Mesendoderm (in vitro differentiated cells): ENCODE measurements at regions not wholly inside any gene's neighbourhood (a gene's known extent, or its start where the extent isn't known, plus 50 kb on each side); places are given as distances from the start of the nearest gene placed in this dataset.

Experiments
- DNase-seq: peaks from one replicate; pipeline ENCODE4 v3.0.0; 2013
- H2AK5ac ChIP-seq: 2 replicates; pipeline ENCODE4 v1.6.1; 2013; ENCODE audit warnings: low read length, inconsistent platforms
- H2BK120ac ChIP-seq: 2 replicates; pipeline ENCODE4 v1.6.1; 2013; ENCODE audit warnings: low read depth, mild to moderate bottlenecking, low read length, moderate library complexity, mixed read lengths
- H2BK15ac ChIP-seq: replicated peaks from 2 replicates; pipeline ENCODE4 v1.6.1; 2013; ENCODE audit warnings: low read depth, mild to moderate bottlenecking, moderate library complexity
- H2BK5ac ChIP-seq: 2 replicates; pipeline ENCODE4 v1.6.1; 2013; ENCODE audit warnings: low read length, inconsistent platforms
- H3K18ac ChIP-seq: 2 replicates; pipeline ENCODE4 v1.6.1; 2013; ENCODE audit warnings: mild to moderate bottlenecking, low read length, mixed read lengths
- H3K23ac ChIP-seq: one replicate; pipeline ENCODE4 v1.6.1; 2013; ENCODE audit warnings: low read length
- H3K27ac ChIP-seq: 2 replicates; pipeline ENCODE4 v1.5.1; 2013; ENCODE audit warnings: low read depth, mild to moderate bottlenecking, inconsistent platforms, low read length, moderate library complexity
- H3K27me3 ChIP-seq: 2 replicates; pipeline ENCODE4 v1.6.1; 2013; ENCODE audit warnings: low read length, control low read depth, mild to moderate bottlenecking, inconsistent platforms; ENCODE audit not compliant: insufficient read depth, poor library complexity
- H3K36me3 ChIP-seq: 2 replicates; pipeline ENCODE4 v1.6.1; 2013; ENCODE audit warnings: low read length, inconsistent platforms; ENCODE audit not compliant: control insufficient read depth, insufficient read depth
- H3K4ac ChIP-seq: one replicate; pipeline ENCODE4 v1.6.1; 2013; ENCODE audit warnings: low read depth, mild to moderate bottlenecking, low read length, moderate library complexity
- H3K4me1 ChIP-seq: 2 replicates; pipeline ENCODE4 v1.6.1; 2013; ENCODE audit warnings: low read depth, low read length, inconsistent platforms; ENCODE audit not compliant: control insufficient read depth
- H3K4me2 ChIP-seq: 2 replicates; pipeline ENCODE4 v1.6.1; 2013; ENCODE audit warnings: low read length
- H3K4me3 ChIP-seq: 2 replicates; pipeline ENCODE4 v1.5.1; 2013; ENCODE audit warnings: mild to moderate bottlenecking, low read length
- H3K56ac ChIP-seq: one replicate; pipeline ENCODE4 v1.6.1; 2013; ENCODE audit warnings: low read length
- H3K79me1 ChIP-seq: 2 replicates; pipeline ENCODE4 v1.6.1; 2013; ENCODE audit warnings: low read length, inconsistent platforms
- H3K79me2 ChIP-seq: 2 replicates; pipeline ENCODE4 v1.6.1; 2013; ENCODE audit warnings: mild to moderate bottlenecking, low read length; ENCODE audit not compliant: control insufficient read depth, insufficient read depth
- H3K9ac ChIP-seq: 2 replicates; pipeline ENCODE4 v1.6.1; 2013; ENCODE audit warnings: low read length, inconsistent platforms
- H4K5ac ChIP-seq: one replicate; pipeline ENCODE4 v1.6.1; 2013; ENCODE audit warnings: low read length
- H4K8ac ChIP-seq: one replicate; pipeline ENCODE4 v1.6.1; 2013; ENCODE audit warnings: low read depth, mild to moderate bottlenecking, control low read depth, low read length, moderate library complexity
- WGBS: extraction: QIAGEN DNeasy Blood & Tissue Kit; methylation state at CpG from one replicate; pipeline ENCODE4 v1.1.7; 2013; ENCODE audit warnings: low lambda C conversion rate, missing lambda C conversion rate; ENCODE audit not compliant: insufficient coverage; ENCODE audit errors: extremely low coverage; 5-methylcytosine and 5-hydroxymethylcytosine counted together

DNA sequence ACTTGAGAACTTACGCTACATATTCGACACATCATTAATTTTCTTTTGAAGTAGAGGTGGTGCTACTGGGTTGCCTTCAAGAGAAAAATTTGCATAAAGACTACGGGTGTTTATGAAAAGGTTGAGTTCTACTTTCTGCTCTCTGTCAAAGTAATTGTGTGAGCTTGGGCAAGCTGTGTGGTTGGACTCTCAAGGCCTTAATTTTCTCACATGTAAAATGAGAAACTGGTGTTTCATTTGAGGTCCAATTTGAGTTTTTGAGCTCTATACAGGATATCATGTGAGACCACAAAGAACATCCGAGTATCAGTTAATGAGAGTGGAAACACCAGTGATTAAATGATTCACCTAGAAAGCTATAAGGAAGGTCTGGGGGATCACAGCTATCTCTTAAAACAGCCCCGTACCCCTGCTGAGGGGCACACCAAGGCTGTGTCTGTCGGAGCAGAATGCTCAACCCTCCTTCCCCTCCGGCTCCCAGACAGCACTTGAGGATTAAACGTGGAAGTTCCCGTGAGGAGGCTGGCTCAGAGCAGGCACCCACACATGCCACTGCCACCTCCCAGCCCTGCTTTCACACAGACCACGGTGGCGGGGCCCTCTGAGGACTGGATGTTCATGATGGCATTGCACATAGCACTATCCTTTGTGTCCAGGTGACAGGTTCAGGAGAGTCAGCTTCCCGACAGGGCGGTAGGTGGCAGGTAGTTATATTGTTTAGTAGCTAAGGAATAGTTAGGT, 191.8 kb downstream of the RNF144A start:
- H3K18ac ChIP-seq, result no peak overlapping the region
- no peak overlapping the region for H3K56ac ChIP-seq
- H3K4ac ChIP-seq, result no peak overlapping the region
- no peaks in the 10 kb centered on the region for H3K27me3 ChIP-seq
- no peak overlapping the region for H4K5ac ChIP-seq
- no peak overlapping the region for H3K4me2 ChIP-seq
- no peak overlapping the region for H2BK15ac ChIP-seq
- no CpG with 5 or more reads among the region's 13 CpGs for WGBS
- no peak overlapping the region for H3K4me3 ChIP-seq
- no peak overlapping the region for H3K27ac ChIP-seq
- H2AK5ac ChIP-seq, result no peak overlapping the region
- no peak overlapping the region for H2BK120ac ChIP-seq
- H3K79me2 ChIP-seq, result no peaks in the 10 kb centered on the region
- no peak overlapping the region for H2BK5ac ChIP-seq
- no peaks in the 10 kb centered on the region for H3K4me1 ChIP-seq
- no peak overlapping the region for H3K9ac ChIP-seq
- no peak overlapping the region for H4K8ac ChIP-seq
- H3K23ac ChIP-seq, result no peak overlapping the region
- DNase-seq, result no peak
- no peaks in the 10 kb centered on the region for H3K79me1 ChIP-seq
- H3K36me3 ChIP-seq, result no peaks in the 10 kb centered on the region

DNA sequence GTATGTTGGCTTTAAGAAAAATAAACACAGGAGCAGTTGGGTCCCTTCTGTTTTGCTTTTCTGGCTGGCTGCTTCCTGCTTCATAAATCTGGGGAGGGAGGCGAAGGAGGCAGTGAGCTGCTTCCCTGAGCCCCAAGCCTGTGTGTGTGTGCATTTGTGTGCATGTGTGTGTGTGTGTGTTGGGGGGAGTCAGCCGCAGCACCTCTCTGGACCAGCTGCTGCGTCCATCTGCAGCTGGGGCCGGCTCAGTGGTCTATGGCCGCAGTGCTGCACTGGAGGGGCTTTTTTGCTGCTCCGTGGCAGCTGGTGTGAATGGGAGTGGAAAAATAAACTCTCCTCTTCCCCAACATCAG, 192.3 kb downstream of the RNF144A start:
- no peak overlapping the region for H2BK5ac ChIP-seq
- no peak overlapping the region for H2BK15ac ChIP-seq
- H2AK5ac ChIP-seq, result no peak overlapping the region
- no peak overlapping the region for H3K27ac ChIP-seq
- no peak overlapping the region for H3K18ac ChIP-seq
- DNase-seq, result no peak
- no CpG with 5 or more reads among the region's 6 CpGs for WGBS
- H3K9ac ChIP-seq, result no peak overlapping the region
- no peak overlapping the region for H4K8ac ChIP-seq
- H3K36me3 ChIP-seq, result no peaks in the 10 kb centered on the region
- no peak overlapping the region for H3K4me2 ChIP-seq
- no peak overlapping the region for H4K5ac ChIP-seq
- H3K79me1 ChIP-seq, result no peaks in the 10 kb centered on the region
- no peaks in the 10 kb centered on the region for H3K4me1 ChIP-seq
- H3K79me2 ChIP-seq, result no peaks in the 10 kb centered on the region
- no peak overlapping the region for H2BK120ac ChIP-seq
- H3K27me3 ChIP-seq, result no peaks in the 10 kb centered on the region
- H3K4me3 ChIP-seq, result no peak overlapping the region
- no peak overlapping the region for H3K56ac ChIP-seq
- H3K23ac ChIP-seq, result no peak overlapping the region
- H3K4ac ChIP-seq, result no peak overlapping the region

DNA sequence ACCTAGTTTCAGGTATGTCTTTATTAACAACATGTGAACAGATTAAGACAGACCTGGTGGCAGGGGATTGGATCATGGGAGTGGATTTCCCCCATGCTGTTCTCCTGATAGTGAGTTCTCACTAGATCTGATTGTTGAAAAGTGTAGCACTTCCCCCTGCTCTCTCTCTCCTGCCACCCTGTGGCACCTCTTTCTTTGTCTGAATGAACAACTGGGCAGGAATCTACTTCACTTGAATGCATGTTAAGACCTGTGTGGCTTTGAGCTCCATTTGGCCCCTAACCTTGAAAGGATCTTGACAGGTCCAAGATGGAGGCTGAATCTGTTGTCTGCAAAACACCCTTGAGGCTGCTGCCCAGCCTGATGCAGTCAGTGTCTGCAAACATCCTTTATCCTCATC, 194.4 kb downstream of the RNF144A start:
- no peak overlapping the region for H3K18ac ChIP-seq
- no peaks in the 10 kb centered on the region for H3K27me3 ChIP-seq
- no peaks in the 10 kb centered on the region for H3K36me3 ChIP-seq
- no peak overlapping the region for H3K27ac ChIP-seq
- no peak overlapping the region for H4K5ac ChIP-seq
- no peak overlapping the region for H2BK5ac ChIP-seq
- DNase-seq, result peak; percentile 65
- no peak overlapping the region for H2AK5ac ChIP-seq
- no peaks in the 10 kb centered on the region for H3K79me1 ChIP-seq
- H2BK15ac ChIP-seq, result no peak overlapping the region
- H3K4me1 ChIP-seq, result no peaks in the 10 kb centered on the region
- H3K4me3 ChIP-seq, result no peak overlapping the region
- no peak overlapping the region for H3K4ac ChIP-seq
- H3K4me2 ChIP-seq, result no peak overlapping the region
- no peak overlapping the region for H3K9ac ChIP-seq
- no peak overlapping the region for H2BK120ac ChIP-seq
- H3K56ac ChIP-seq, result no peak overlapping the region
- H3K79me2 ChIP-seq, result no peaks in the 10 kb centered on the region
- no peak overlapping the region for H4K8ac ChIP-seq
- H3K23ac ChIP-seq, result no peak overlapping the region

DNA sequence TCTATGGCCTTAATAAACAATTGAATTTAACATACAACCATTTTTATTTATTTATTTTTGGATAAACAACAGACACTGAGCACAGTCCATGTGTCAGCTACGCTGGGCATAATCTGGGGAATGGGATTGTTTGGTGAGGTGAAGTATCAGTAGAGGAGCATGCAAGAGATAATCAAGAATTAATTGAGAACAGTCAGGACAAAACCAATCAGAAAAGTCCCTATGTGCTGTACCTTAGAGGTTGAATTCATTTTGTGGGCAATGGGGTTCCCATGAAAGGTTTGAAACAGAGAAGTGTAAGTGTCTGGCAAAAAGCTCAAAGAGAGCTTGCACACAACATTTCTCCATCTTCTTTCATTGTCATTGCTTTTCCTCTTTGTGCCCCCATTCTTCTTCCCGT, 198.2 kb downstream of the RNF144A start:
- Histone ChIP-seq H3K9ac (no peak overlapping the region), H3K4ac (no peak overlapping the region), H2BK120ac (no peak overlapping the region), H3K27me3 (no peaks in the 10 kb centered on the region), H3K18ac (no peak overlapping the region), H2BK15ac (no peak overlapping the region), H2AK5ac (no peak overlapping the region), H3K4me3 (no peak overlapping the region), H2BK5ac (no peak overlapping the region), H3K23ac (no peak overlapping the region), H3K4me1 (no peaks in the 10 kb centered on the region), H3K56ac (no peak overlapping the region), H4K8ac (no peak overlapping the region), H4K5ac (no peak overlapping the region), H3K79me2 (no peaks in the 10 kb centered on the region), H3K4me2 (no peak overlapping the region), H3K36me3 (no peaks in the 10 kb centered on the region), H3K27ac (no peak overlapping the region), H3K79me1 (no peaks in the 10 kb centered on the region)
- DNase-seq, result no peak
- no CpG with 5 or more reads among the region's 2 CpGs for WGBS

DNA sequence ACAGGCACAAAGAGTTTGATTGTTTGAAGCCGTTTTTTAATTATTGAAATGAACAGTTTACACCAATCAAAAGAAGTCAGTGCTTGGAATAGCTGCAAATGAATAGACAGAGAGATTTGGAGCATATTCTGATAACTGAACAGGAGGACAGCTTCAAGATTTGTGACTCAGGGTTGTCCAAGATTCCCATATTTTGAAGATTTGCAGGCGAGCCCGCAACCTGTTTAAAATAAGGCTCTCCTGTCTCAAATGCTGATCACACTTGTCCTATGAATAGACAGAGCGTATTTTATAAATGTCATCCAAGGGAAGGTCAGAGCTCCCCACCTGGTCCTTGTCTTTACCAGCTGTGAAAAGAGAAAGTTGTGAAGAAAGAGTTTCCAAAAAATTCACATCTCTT, 198.7 kb downstream of the RNF144A start:
- Histone ChIP-seq H3K56ac (no peak overlapping the region), H3K23ac (no peak overlapping the region), H3K36me3 (no peaks in the 10 kb centered on the region), H3K27me3 (no peaks in the 10 kb centered on the region), H3K79me2 (no peaks in the 10 kb centered on the region), H4K8ac (no peak overlapping the region), H2BK5ac (no peak overlapping the region), H3K4me3 (no peak overlapping the region), H3K4me2 (no peak overlapping the region), H2BK120ac (no peak overlapping the region), H2BK15ac (no peak overlapping the region), H3K18ac (no peak overlapping the region), H3K79me1 (no peaks in the 10 kb centered on the region), H3K27ac (no peak overlapping the region), H3K4me1 (no peaks in the 10 kb centered on the region), H3K4ac (no peak overlapping the region), H4K5ac (no peak overlapping the region), H2AK5ac (no peak overlapping the region), H3K9ac (no peak overlapping the region)
- no peak for DNase-seq
- no CpG with 5 or more reads among the region's 4 CpGs for WGBS

DNA sequence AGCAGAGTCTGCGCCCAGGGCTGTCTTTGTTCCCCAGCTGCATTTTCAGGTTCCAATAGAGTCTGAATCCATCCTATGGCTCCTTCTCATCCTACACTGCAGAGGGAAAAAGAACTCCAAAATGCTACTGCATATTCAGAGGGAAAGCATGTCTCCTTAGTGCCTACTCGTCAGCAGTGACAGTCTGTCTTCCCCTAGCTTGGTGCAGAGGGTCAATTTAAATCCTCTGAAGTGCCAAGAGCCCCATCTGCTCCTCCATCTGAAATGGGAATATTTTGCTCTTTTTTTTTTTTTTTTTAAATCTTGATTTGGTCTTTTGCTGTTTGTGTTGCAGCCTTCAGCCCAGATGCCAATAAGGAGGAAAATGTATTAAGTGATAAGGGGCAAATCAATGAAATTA, 199.3 kb downstream of the RNF144A start:
- H3K9ac ChIP-seq, result no peak overlapping the region
- no peak overlapping the region for H4K5ac ChIP-seq

More for the DNA sequence above, 199.3 kb downstream of the RNF144A start:
- H3K18ac ChIP-seq, result no peak overlapping the region
- H3K56ac ChIP-seq, result no peak overlapping the region
- H2BK15ac ChIP-seq, result no peak overlapping the region
- H3K4me3 ChIP-seq, result no peak overlapping the region
- no peaks in the 10 kb centered on the region for H3K79me1 ChIP-seq
- H3K4ac ChIP-seq, result no peak overlapping the region
- no peak overlapping the region for H2AK5ac ChIP-seq
- DNase-seq, result no peak
- H2BK5ac ChIP-seq, result no peak overlapping the region
- H3K27me3 ChIP-seq, result no peaks in the 10 kb centered on the region
- H3K27ac ChIP-seq, result no peak overlapping the region
- no peak overlapping the region for H3K4me2 ChIP-seq
- WGBS, result no CpG with 5 or more reads among the region's 2 CpGs
- H3K36me3 ChIP-seq, result no peaks in the 10 kb centered on the region
- H3K4me1 ChIP-seq, result no peaks in the 10 kb centered on the region
- H2BK120ac ChIP-seq, result no peak overlapping the region
- no peak overlapping the region for H4K8ac ChIP-seq
- H3K23ac ChIP-seq, result no peak overlapping the region
- H3K79me2 ChIP-seq, result no peaks in the 10 kb centered on the region
